ENCODE measurements at regions not wholly inside any gene's neighbourhood (a gene's known extent, or its start where the extent isn't known, plus 50 kb on each side); places are given as distances from the start of the nearest gene placed in this dataset.

DNA sequence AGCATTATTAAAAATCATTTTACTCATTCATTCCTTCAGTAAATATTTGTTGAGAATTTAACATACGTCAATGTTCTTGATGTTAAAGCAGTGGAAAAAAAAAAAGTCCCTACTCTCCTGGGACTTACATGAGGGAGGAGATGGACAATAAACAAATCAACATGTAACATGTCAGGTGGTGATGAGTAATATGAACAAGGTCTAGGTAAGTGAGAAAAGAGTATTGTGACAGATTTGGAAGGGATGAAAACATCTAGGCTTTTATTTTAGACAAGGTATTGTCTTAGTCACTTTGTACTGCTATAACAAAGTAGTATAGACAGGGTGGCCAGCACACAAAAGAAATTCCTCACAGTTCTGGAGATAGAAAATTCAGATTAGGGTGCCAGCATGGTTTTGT is 167.2 kb downstream of the FSCB start:
- Histone ChIP-seq H3K4me3 (no peak overlapping the region), H3K27me3 (no peaks in the 10 kb centered on the region), H3K27ac (no peak overlapping the region), H3K4me1 (no peaks in the 10 kb centered on the region), H3K36me3 (no peaks in the 10 kb centered on the region), H3K9me3 (no peaks in the 10 kb centered on the region)
- intact Hi-C loops (cut with DNase I; ENCODE audit: low total_unique reads), result no loop called here
- no peak for ATAC-seq
- TF ChIP-seq CTCF (IDR thresholded peaks at IDR 0.05 in 4 of 5, conservative IDR thresholded peaks at IDR 0.05 in 1 of 5), result no peak
- no peak for TF ChIP-seq POLR2A (IDR thresholded peaks at IDR 0.05)
- in situ Hi-C loops (cut with MboI; ENCODE audit: low sequenced_read_pairs in 4 of 4), result no loop called here
- DNase-seq, result no peak

GRCh38 chr14:44339231-44339630 is 167.9 kb downstream of the FSCB start:
- no peak overlapping the region for H3K27ac ChIP-seq
- H3K4me3 ChIP-seq, result no peak overlapping the region
- ATAC-seq (no peak), DNase-seq (no peak)
- no peaks in the 10 kb centered on the region for H3K4me1 ChIP-seq
- no peaks in the 10 kb centered on the region for H3K27me3 ChIP-seq
- H3K9me3 ChIP-seq, result no peaks in the 10 kb centered on the region
- in situ Hi-C loops (cut with MboI; ENCODE audit: low sequenced_read_pairs in 4 of 4), result no loop called here
- TF ChIP-seq CTCF (IDR thresholded peaks at IDR 0.05 in 4 of 5, conservative IDR thresholded peaks at IDR 0.05 in 1 of 5) (no peak), POLR2A (IDR thresholded peaks at IDR 0.05) (no peak)
- H3K36me3 ChIP-seq, result no peaks in the 10 kb centered on the region
- intact Hi-C loops (cut with DNase I; ENCODE audit: low total_unique reads), result no loop called here

DNA sequence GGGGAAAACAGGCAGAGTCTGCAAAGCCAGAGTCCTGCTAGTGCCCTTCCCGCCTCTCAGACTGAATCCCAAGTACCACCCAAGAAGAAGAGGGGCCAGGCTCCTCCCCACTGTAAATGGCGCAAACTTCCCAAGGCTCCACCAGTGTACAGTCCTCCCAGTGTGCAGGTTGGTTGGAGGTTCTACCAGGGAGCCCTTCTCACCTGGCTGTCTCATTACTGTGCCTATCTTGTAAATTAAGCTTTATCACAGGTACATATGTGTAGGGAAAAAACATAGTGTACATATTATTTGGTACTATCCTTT is 189.7 kb downstream of the FSCB start:
- H3K27ac ChIP-seq, result no peak overlapping the region
- H3K4me3 ChIP-seq, result no peak overlapping the region
- DNase-seq (no peak), ATAC-seq (no peak)
- intact Hi-C loops (cut with DNase I; ENCODE audit: low total_unique reads) (no loop called here), in situ Hi-C loops (cut with MboI; ENCODE audit: low sequenced_read_pairs in 4 of 4) (no loop called here)
- no peaks in the 10 kb centered on the region for H3K9me3 ChIP-seq
- H3K36me3 ChIP-seq, result no peaks in the 10 kb centered on the region
- H3K4me1 ChIP-seq, result no peaks in the 10 kb centered on the region
- H3K27me3 ChIP-seq, result no peaks in the 10 kb centered on the region
- TF ChIP-seq CTCF (IDR thresholded peaks at IDR 0.05 in 4 of 5, conservative IDR thresholded peaks at IDR 0.05 in 1 of 5) (no peak), POLR2A (IDR thresholded peaks at IDR 0.05) (no peak)

DNA sequence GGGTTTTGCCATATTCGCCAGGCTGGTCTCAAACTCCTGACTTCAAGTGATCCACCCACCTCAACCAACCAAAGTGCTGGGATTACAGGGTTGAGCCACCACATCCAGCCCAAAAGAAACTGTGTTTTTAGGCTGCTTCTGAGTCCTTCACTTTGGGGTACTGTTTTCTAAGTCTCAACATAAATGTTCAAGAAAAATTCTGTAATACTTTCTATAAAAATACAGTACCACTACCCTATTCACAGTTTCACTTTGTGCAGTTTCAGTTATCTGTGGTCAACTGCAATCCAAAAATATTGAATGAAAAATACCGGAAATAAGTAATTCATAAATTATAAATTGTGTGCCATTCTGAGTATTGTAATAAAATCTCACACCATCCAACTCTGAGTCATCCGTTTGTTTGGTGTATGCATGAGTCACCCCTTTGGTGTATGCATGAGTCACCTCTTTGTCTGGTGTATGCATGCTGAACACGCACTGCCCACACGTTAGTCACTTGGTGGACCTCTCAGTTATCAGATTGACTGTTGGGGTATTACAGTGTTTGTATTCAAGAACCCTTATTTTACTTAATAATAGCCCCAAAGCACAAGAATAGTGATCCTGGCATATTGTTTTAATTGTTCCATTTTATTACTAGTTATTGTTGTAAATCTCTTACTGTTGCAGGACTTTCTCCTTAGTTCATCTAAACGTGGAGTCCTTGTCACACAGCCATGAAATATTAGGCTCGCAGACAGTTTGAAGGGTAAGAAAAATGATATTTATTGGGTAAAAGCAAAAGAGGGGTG is 190.2 kb downstream of the FSCB start:
- Histone ChIP-seq H3K36me3 (no peaks in the 10 kb centered on the region), H3K27ac (no peak overlapping the region), H3K4me3 (no peak overlapping the region), H3K27me3 (no peaks in the 10 kb centered on the region), H3K9me3 (no peaks in the 10 kb centered on the region), H3K4me1 (no peaks in the 10 kb centered on the region)
- DNase-seq, result no peak
- intact Hi-C loops (cut with DNase I; ENCODE audit: low total_unique reads) (no loop called here), in situ Hi-C loops (cut with MboI; ENCODE audit: low sequenced_read_pairs in 4 of 4) (no loop called here)
- no peak for ATAC-seq
- TF ChIP-seq POLR2A (IDR thresholded peaks at IDR 0.05) (no peak), CTCF (IDR thresholded peaks at IDR 0.05 in 4 of 5, conservative IDR thresholded peaks at IDR 0.05 in 1 of 5) (no peak)

DNA sequence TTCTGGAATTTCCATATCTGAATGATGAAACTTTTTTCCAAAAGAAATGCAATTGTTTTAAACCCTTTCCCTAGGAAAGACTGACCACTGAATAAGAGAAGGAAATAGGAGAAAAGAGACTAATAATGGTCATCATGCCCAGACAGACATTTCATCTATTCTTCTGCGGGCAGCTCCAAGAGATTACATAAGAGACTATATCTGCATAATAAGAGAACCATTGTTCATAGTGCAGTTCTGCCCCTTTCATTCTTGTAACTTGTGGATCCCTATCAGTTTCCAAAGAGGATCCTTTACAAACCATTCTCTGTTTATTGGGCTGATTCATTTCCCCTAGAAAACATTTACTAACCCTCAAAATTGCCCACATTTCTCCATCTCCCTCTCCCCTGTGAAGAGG is 197.8 kb downstream of the FSCB start:
- TF ChIP-seq POLR2A (IDR thresholded peaks at IDR 0.05), result no peak
- TF ChIP-seq CTCF (IDR thresholded peaks at IDR 0.05 in 4 of 5, conservative IDR thresholded peaks at IDR 0.05 in 1 of 5), result no peak
- in situ Hi-C loops (cut with MboI; ENCODE audit: low sequenced_read_pairs in 4 of 4), result no loop called here

More for the DNA sequence above, 197.8 kb downstream of the FSCB start:
- ATAC-seq, result no peak
- Histone ChIP-seq H3K4me1 (no peaks in the 10 kb centered on the region), H3K36me3 (no peaks in the 10 kb centered on the region), H3K27me3 (no peaks in the 10 kb centered on the region), H3K27ac (no peak overlapping the region), H3K9me3 (no peaks in the 10 kb centered on the region), H3K4me3 (no peak overlapping the region)
- no peak for DNase-seq
- intact Hi-C loops (cut with DNase I; ENCODE audit: low total_unique reads), result no loop called here

Data from gastrocnemius medialis (tissue), 4 donors.